GM12875 (cell line): ENCODE measurements at regions not wholly inside any gene's neighbourhood (a gene's known extent, or its start where the extent isn't known, plus 50 kb on each side); places are given as distances from the start of the nearest gene placed in this dataset.

Experiments
- H3K4me3 ChIP-seq: one replicate; pipeline ENCODE4 v1.5.1; 2011; ENCODE audit warnings: low read depth, low read length, control low read depth
- CTCF ChIP-seq: IDR thresholded peaks from 2 replicates; pipeline ENCODE4 v1.5.1; 2011; ENCODE audit warnings: low read depth, mild to moderate bottlenecking, control low read depth, inconsistent platforms, low read length, moderate library complexity, borderline replicate concordance; ENCODE audit not compliant: insufficient read depth

- TF ChIP-seq CTCF = no peak
- no peak overlapping the region for H3K4me3 ChIP-seq
Measured at GRCh38 chr11:134670961-134671370, 258.9 kb upstream of the B3GAT1 start.

GRCh38 chr11:134670247-134670782, 258.3 kb upstream of the B3GAT1 start:
- TF ChIP-seq CTCF = no peak
- H3K4me3 ChIP-seq = no peak overlapping the region

- TF ChIP-seq CTCF = no peak
- no peak overlapping the region for H3K4me3 ChIP-seq
Measured at GRCh38 chr11:134669796-134670195, 257.8 kb upstream of the B3GAT1 start.

- no peak overlapping the region for H3K4me3 ChIP-seq
- TF ChIP-seq CTCF = no peak
Measured at GRCh38 chr11:134668796-134669195, 256.8 kb upstream of the B3GAT1 start.

GRCh38 chr11:134668076-134668475, 256.0 kb upstream of the B3GAT1 start:
- TF ChIP-seq CTCF = no peak

GRCh38 chr11:134667505-134667904, 255.5 kb upstream of the B3GAT1 start:
- H3K4me3 ChIP-seq = no peak overlapping the region
- TF ChIP-seq CTCF = no peak

More at GRCh38 chr11:134668076-134668475, 256.0 kb upstream of the B3GAT1 start:
- no peak overlapping the region for H3K4me3 ChIP-seq

- no peak for TF ChIP-seq CTCF
- H3K4me3 ChIP-seq = no peak overlapping the region
Measured at GRCh38 chr11:134667175-134667500, 255.1 kb upstream of the B3GAT1 start.
